ENCODE measurements at regions not wholly inside any gene's neighbourhood (a gene's known extent, or its start where the extent isn't known, plus 50 kb on each side); places are given as distances from the start of the nearest gene placed in this dataset.

GRCh38 chrX:68894142-68894512 lies 65.3 kb downstream of the EFNB1 start:
- TF ChIP-seq CTCF (IDR thresholded peaks at IDR 0.05) (no peak), POLR2A (IDR thresholded peaks at IDR 0.05) (no peak)
